Epithelial cell of esophagus (primary cell): ENCODE measurements at regions not wholly inside any gene's neighbourhood (a gene's known extent, or its start where the extent isn't known, plus 50 kb on each side); places are given as distances from the start of the nearest gene placed in this dataset.
A peak's percentile ranks its signal among the peaks of the same experiment; 100 is the strongest.

Experiments used
- DNase-seq: peaks from one replicate; pipeline ENCODE4 v3.0.0; 2010; ENCODE audit warnings: low read depth
- H3K4me3 ChIP-seq: 2 replicates; pipeline ENCODE4 v1.5.1; 2011; ENCODE audit warnings: mild to moderate bottlenecking, low read length, control low read depth
- CTCF ChIP-seq: IDR thresholded peaks from 2 replicates; pipeline ENCODE4 v1.5.1; 2011; ENCODE audit warnings: low read depth, mild to moderate bottlenecking, low read length, control low read depth, inconsistent platforms; ENCODE audit not compliant: insufficient read depth; ENCODE audit errors: missing control alignments

GRCh38 chr5:58198330-58198729 lies 261.6 kb downstream of the PLK2 start:
- no peak for DNase-seq
- no peak for TF ChIP-seq CTCF
- H3K4me3 ChIP-seq = no peak overlapping the region

GRCh38 chr5:58197875-58198274 lies 262.0 kb downstream of the PLK2 start:
- H3K4me3 ChIP-seq = no peak overlapping the region
- TF ChIP-seq CTCF = no peak
- DNase-seq = no peak

DNA sequence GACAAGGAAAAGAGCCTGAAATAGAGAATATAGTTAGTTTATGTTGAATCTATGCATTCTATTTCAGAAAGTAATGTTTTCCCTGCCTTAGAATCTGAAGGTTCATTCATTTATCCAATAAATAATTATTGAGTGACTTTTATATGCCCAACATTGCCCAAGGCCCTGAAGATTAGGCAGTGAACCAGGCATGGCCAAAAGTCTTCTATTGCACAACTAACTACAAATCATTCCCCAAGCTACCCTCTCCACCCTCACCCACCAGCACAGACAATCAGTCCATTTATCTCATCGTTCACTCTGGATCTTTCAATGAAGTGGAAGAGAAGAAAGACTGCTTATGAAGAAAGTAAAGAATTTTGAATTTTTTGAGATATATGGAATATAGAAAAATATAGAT lies 268.4 kb downstream of the PLK2 start:
- peak; percentile 10 for DNase-seq

GRCh38 chr5:58188262-58188651 lies 271.6 kb downstream of the PLK2 start:
- peak; percentile 12 for TF ChIP-seq CTCF
- peak; percentile 86 for DNase-seq
- no peak overlapping the region for H3K4me3 ChIP-seq

More for the DNA sequence above, 268.4 kb downstream of the PLK2 start:
- no peak for TF ChIP-seq CTCF
- no peak overlapping the region for H3K4me3 ChIP-seq

DNA sequence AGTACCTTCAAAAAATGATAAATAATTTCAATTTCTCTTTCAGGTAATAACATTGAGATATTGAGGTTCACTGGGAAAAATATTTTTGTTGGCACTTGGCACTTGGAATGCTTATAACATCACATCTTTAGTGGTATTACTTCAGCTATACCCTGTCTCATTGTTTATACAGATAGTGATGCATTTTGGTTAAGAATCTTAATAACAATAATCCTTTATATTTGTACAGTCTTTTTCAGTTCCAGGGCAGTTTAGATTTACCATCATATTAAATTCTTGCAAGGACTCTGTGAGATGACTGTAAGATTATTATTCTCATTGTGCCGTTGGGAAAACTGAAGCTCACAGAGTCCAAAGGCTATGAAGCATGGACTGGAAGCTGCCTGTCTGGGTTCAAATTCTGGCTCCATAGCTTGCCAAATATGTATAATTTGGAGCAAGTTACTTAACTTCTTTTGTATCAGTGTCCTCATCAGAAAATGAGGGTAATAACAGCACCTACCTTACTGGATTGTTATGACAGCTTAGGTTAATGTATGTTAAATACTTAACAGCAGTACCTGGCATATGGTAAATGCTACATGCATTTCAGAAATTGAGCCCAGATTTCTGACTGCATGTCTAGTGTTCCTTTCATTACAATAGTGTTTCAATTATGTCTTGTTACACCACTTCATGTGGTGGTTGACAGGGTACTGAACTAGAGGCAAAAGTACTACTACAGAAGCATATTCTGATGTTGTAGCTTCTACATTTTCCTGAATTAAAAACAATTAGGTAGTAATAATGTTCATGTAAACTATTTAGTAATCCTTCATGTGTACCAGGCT lies 272.2 kb downstream of the PLK2 start:
- no peak overlapping the region for H3K4me3 ChIP-seq
- no peak for TF ChIP-seq CTCF
- DNase-seq = no peak

- DNase-seq = peak; percentile 21
- no peak overlapping the region for H3K4me3 ChIP-seq
- TF ChIP-seq CTCF = no peak
Observed at GRCh38 chr5:58185801-58186200, 274.1 kb downstream of the PLK2 start.

DNA sequence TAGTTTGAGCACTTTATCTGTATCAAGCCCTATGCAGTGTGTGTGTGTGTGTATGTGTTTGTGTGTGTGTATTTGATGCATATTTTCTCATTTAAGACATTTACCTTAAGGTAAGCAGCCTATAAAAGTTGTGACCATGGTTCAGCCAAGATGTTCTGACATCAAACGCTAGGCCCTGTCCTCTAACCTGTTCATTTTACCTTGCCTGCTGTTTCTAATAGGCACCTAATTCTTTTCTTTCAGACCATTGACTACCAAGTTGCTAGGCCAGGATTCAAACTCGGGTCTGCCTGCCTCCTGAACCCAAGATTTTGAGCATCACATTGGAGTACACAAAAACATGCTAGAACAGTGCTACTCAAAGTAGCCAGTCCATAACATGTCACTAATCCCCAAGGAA lies 274.5 kb downstream of the PLK2 start:
- no peak for TF ChIP-seq CTCF
- DNase-seq = no peak
- no peak overlapping the region for H3K4me3 ChIP-seq
